Right ventricle myocardium inferior (tissue), 1 donor: ENCODE measurements at regions not wholly inside any gene's neighbourhood (a gene's known extent, or its start where the extent isn't known, plus 50 kb on each side); places are given as distances from the start of the nearest gene placed in this dataset.

ENCODE experiments used
- ATAC-seq: fragments of 200-7000 bp; cut with Tn5 transposase; one replicate; pipeline ENCODE4 v1.9.1; 2020; ENCODE audit warnings: mild to moderate bottlenecking, moderate library complexity
- DNase-seq: peaks from one replicate; pipeline ENCODE4 v3.0.0; 2021; ENCODE audit errors: missing footprints
- intact Hi-C: fragments of 100-400 bp; cut with DNase I; formaldehyde crosslinking; loops from one replicate; pipeline ENCODE4 v1.11.0; 2022
- donor health status: DM: no; HTN: yes; CAD: no; lungs with severe emphysema.

- intact Hi-C loops, result no loop called here
- no peak for DNase-seq
- ATAC-seq, result no peak
Observed at GRCh38 chr5:135680713-135681112, 101.9 kb upstream of the CXCL14 start.

- intact Hi-C loops, result no loop called here
- ATAC-seq (no peak), DNase-seq (no peak)
Observed at GRCh38 chr5:135678640-135679268, 100.0 kb upstream of the CXCL14 start.

- DNase-seq (no peak), ATAC-seq (no peak)
- intact Hi-C loops, result no loop called here
Observed at GRCh38 chr5:135671966-135672365, 93.2 kb upstream of the CXCL14 start.

GRCh38 chr5:135671052-135671705, 92.4 kb upstream of the CXCL14 start:
- intact Hi-C loops, result no loop called here
- DNase-seq (no peak), ATAC-seq (no peak)

DNA sequence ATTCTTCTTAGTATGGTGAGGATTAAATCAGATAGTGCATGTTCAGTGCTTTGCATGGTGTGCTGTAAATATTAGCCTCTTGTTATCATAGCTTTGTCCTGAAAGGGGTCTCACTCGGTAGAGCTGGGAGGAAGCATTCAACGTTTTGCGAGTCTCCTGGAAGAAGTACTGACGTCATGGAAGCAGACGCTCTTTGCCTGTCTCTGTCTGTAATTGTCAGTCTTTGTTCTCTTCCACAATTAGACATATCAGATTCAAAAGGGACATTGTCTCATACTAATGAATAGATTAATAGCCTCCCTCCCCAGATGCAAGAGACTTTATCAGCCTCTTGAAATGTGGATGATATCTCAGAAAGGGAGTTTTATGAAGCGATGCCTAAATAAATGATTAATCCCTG, 91.8 kb upstream of the CXCL14 start:
- DNase-seq (no peak), ATAC-seq (no peak)
- intact Hi-C loops, result no loop called here

GRCh38 chr5:135669416-135669815, 90.6 kb upstream of the CXCL14 start:
- DNase-seq (no peak), ATAC-seq (no peak)
- intact Hi-C loops, result no loop called here

GRCh38 chr5:135667673-135668072, 88.9 kb upstream of the CXCL14 start:
- DNase-seq (no peak), ATAC-seq (no peak)
- intact Hi-C loops, result no loop called here

DNA sequence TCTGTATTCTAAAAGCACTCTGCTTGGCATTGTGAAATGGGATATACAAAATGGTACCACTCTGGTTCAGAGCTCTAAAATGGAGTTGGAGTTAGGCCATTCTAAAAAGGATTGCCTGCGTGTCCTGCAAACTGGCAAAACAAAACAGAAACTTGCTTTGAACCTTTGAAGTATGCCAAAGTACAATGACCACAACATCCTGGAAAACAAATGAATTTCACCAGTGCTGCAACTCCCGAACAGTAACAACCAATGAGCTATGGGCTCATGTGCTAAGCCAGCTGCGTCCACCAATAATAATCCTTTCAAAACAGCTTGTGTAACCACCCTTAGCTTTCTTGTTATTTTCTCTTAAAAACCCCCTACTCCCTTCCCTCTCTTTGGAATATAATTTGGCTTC, 88.4 kb upstream of the CXCL14 start:
- no peak for ATAC-seq
- intact Hi-C loops, result no loop called here
- DNase-seq, result no peak

GRCh38 chr5:135662683-135663082, 83.9 kb upstream of the CXCL14 start:
- intact Hi-C loops, result no loop called here
- DNase-seq, result no peak

GRCh38 chr5:135662061-135662481, 83.3 kb upstream of the CXCL14 start:
- ATAC-seq, result no peak
- intact Hi-C loops, result no loop called here
- DNase-seq, result no peak

More at GRCh38 chr5:135662683-135663082, 83.9 kb upstream of the CXCL14 start:
- ATAC-seq, result no peak

DNA sequence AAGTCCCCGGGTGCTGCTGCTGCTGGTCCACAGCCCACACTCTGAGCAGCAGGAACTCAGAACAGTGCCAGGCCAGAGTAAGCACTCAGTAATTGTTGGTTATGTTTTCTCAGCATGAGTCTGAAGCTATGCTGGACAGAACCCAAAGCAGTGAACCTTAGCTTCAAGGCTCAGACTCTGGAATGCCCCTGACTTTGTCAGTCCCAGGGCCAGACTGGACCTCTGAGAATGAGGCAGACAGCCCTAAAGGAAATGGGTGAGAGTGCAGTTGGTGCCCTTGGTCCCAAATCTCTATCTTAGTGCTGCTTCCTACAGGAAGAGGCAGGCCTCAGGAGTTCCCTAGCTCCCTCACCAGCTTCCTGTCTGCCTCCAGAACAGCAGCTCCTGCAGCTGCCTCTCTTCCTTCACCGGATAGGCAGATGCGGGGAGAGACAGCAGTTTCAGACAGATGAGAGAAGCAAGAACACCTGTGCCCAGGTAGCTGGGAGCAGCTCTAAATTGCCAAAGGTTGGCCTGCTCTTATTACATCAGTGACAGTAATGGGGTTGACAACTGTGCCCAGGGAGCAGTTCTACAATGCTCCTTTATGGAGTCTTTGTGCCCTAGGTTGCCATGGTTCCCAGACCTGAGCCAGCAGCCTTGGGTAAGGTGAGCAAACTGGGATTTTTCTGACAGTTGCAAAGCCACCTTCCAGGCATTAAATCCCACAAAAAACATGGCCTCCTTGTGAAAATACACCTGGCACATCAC, 82.2 kb upstream of the CXCL14 start:
- DNase-seq (no peak), ATAC-seq (no peak)
- intact Hi-C loops, result no loop called here

- intact Hi-C loops, result no loop called here
- ATAC-seq (no peak), DNase-seq (no peak)
Observed at GRCh38 chr5:135657536-135658305, 78.9 kb upstream of the CXCL14 start.

GRCh38 chr5:135655468-135655815, 76.7 kb upstream of the CXCL14 start:
- no peak for ATAC-seq
- intact Hi-C loops, result no loop called here
- no peak for DNase-seq

- DNase-seq, result no peak
- intact Hi-C loops, result no loop called here
- ATAC-seq, result no peak
Observed at GRCh38 chr5:135654761-135655467, 76.1 kb upstream of the CXCL14 start.

- intact Hi-C loops, result no loop called here
- DNase-seq (no peak), ATAC-seq (no peak)
Observed at GRCh38 chr5:135651156-135651555, 72.4 kb upstream of the CXCL14 start.

DNA sequence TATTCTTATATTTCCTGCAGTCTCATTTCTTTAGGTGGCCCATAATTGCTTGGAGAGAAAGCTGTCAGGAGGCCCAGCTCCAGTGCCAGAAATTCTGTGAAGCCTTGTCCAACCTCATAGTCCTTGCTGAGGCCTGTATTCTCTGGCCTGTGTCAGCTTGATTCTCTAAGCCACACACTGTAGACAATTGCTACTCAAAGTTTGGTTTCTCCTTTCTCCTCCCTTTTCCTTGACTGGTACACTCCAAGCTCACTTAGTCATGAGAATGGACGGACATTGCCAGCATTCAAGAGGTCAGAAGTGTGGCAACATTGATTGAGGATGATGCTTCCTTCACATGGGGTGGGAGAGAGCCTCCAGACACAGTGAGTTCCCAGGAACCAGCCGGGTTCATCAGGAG, 71.3 kb upstream of the CXCL14 start:
- intact Hi-C loops, result no loop called here
- no peak for ATAC-seq
- DNase-seq, result no peak

GRCh38 chr5:135649435-135649834, 70.6 kb upstream of the CXCL14 start:
- no peak for DNase-seq
- intact Hi-C loops, result no loop called here
- ATAC-seq, result no peak

GRCh38 chr5:135648116-135648515, 69.3 kb upstream of the CXCL14 start:
- ATAC-seq (no peak), DNase-seq (no peak)
- intact Hi-C loops, result no loop called here
